GM20000 (cell line): ENCODE measurements at regions not wholly inside any gene's neighbourhood (a gene's known extent, or its start where the extent isn't known, plus 50 kb on each side); places are given as distances from the start of the nearest gene placed in this dataset.

Experiments
- DNase-seq: peaks from one replicate; pipeline ENCODE4 v3.0.0; 2012; ENCODE audit warnings: low spot score
- TF ChIP-seq, protein P1 (sequence below): IDR thresholded peaks from 2 replicates; pipeline ENCODE4 v1.5.1; 2012; ENCODE audit warnings: mild to moderate bottlenecking, control low read depth; ENCODE audit errors: extremely low read depth, missing control alignments

DNA sequence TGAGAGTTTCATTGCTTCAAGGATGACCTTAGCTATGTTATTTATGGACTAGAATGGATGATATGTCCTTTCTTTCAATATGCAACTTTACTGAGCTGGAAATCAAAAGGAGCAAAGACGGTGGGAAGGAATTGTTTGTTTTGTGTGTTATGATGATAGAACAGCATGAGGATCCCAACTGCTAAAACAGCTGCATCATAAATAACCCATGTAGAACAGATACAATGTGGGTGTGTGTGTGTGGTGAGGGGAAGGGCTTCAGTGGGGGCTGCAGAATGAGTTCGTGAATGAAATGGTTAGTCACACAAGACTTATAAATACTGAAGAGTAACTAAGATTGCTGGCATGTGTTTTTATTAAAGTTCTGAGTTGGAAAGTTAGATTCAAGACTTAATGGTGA is 80.1 kb downstream of the DACT1 start:
- TF ChIP-seq, protein P1, sequence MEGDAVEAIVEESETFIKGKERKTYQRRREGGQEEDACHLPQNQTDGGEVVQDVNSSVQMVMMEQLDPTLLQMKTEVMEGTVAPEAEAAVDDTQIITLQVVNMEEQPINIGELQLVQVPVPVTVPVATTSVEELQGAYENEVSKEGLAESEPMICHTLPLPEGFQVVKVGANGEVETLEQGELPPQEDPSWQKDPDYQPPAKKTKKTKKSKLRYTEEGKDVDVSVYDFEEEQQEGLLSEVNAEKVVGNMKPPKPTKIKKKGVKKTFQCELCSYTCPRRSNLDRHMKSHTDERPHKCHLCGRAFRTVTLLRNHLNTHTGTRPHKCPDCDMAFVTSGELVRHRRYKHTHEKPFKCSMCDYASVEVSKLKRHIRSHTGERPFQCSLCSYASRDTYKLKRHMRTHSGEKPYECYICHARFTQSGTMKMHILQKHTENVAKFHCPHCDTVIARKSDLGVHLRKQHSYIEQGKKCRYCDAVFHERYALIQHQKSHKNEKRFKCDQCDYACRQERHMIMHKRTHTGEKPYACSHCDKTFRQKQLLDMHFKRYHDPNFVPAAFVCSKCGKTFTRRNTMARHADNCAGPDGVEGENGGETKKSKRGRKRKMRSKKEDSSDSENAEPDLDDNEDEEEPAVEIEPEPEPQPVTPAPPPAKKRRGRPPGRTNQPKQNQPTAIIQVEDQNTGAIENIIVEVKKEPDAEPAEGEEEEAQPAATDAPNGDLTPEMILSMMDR: no peak

DNA sequence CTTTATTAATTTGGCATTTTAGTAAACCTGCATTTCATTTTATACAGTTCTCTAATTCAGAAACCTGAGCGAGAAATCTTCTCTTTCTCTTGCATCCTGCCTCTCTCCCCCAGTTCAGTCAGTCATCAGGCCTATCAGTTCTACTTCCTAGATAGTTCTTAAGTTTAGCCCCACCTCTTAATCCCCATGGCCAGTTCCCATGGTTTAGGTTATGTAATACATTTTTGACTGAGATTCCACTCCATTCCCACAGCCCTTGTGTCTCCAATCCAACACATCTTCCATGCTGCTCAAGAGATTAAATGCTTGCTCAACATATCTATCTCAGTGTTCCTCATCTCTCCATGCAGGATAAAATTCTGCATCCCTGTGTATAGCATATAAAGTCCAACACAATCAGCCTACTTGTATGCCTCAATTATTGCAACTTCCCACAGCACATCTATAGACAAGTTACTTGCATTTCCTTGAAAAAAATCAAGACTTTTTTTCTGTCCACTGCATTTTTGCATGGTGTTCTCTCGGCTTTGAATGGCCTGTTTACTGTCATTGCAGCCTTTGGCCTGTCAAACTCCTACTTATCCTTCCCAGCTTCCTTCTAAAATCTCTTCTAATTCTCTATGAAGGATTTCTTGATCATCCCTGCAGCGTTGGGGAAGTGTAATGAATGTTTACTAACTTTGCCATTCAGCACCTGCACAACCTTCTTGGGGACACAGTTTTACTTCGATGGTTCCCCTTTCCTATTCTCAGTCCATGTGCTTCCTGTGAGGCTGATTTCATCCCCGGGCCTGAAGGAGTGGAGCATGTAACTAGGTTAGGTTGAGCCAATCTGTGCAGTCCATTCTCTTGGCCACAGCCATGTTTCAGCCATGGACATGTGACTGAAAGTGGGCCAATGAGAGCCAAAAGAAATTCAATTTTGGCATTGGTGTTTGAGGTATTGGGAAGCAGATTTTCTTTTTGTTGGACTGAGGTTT is 80.8 kb downstream of the DACT1 start:
- TF ChIP-seq, protein P1: no peak
- no peak for DNase-seq

More for the DNA sequence above, 80.1 kb downstream of the DACT1 start:
- no peak for DNase-seq

DNA sequence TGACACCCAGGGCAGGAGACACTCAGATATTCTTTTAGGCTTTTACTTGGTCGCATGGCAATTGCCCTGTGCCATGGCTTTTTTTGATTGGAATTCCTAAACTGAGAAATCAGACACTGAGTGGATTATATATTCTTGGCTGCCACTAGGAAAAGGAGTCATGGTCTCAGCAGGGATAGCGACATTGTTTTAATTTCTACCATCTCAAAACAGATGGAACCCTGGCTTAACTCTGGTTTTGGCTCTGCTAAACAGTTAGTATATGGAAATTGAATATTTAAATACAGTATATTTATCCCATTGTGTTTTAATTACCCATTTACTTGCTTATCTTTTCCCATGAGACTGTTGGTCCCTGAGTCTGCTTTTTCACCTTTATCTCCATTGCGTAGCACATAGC is 84.0 kb downstream of the DACT1 start:
- TF ChIP-seq, protein P1: no peak
- DNase-seq: no peak

DNA sequence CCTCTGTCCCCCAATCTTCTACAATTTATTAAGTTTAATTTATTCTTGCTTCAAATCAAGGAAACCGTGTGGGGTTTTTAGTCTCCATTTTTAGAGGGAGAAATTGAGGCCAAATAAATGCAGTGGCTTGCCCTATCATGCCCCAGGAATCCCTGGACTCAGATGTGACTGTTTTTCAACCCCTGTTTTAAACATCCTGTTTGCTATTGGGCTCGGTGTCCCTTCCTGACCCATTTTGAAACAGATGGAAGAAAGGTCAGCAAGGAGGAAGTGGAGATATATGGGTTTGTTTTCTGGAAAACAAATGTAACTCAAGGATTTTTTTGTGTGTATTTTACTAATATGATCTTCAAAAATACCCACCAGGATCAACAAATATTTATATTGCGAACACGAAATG is 84.7 kb downstream of the DACT1 start:
- DNase-seq: no peak
- TF ChIP-seq, protein P1: no peak

DNA sequence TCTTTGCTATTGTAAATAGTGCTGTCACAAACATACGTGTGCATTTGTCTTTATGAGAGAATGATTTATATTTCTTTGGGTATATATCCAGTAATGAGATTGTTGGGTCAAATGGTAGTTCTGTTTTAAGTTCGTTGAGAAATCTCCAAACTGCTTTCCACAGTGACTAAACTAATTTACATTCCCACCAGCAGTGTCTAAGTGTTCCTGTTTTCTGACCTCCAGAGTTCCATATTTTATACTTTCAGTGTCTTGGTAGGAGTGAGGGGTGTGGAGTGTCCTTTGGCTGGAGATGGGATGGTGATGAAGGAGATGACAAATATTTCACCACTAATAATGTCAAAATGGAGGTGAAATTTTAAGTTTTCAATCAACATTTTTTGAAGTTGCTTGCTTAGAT is 86.4 kb downstream of the DACT1 start:
- DNase-seq: no peak

DNA sequence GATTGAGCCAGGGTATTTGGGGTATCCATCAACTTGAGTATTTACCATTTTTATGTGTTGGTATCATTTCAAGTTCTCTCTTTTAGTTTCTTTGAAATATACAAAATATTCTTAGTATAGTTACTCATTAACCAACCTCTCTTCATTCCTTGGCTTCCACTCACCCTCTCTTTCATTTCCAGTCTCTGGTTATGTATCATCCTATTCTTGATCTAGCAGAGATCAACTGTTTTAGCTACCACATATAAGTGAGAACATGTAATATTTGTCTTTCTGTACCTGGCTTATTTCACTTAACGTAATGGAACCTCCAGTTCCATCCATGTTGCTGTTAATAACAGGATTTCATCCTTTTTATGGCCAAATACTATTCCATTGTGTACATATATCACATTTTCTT is 86.9 kb downstream of the DACT1 start:
- no peak for DNase-seq
- TF ChIP-seq, protein P1: no peak

More for the DNA sequence above, 86.4 kb downstream of the DACT1 start:
- TF ChIP-seq, protein P1: no peak

DNA sequence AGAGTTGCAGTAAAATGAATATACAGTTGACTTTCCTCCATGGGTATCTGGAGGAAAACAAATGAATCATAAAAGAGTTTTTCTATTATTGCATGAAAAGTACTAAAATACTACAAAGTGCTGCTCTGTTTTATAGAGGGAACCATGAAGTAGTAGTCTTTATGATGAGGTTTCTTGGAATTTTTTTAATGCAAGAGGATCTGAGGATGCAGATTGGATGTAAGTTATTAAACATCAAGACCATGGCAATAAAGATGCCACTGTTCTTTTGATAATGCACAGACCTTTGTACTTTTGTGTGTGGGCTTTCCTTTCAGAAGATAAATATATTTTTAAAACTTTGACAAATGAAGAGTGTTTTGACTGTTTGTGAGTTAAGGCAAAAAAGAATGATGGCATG is 87.5 kb downstream of the DACT1 start:
- TF ChIP-seq, protein P1: no peak
- DNase-seq: no peak
